Breast epithelium (tissue), 3 donors: ENCODE measurements at regions not wholly inside any gene's neighbourhood (a gene's known extent, or its start where the extent isn't known, plus 50 kb on each side); places are given as distances from the start of the nearest gene placed in this dataset.

Experiments used
- CTCF ChIP-seq, 3 donors: fragments of 450-650 bp; IDR thresholded peaks; one replicate each; pipeline ENCODE4 v1.5.1; 2016 to 2017; ENCODE audit warnings: antibody characterized with exemption in 3 of 3, mild to moderate bottlenecking in 3 of 3, moderate library complexity in 3 of 3
- POLR2AphosphoS5 ChIP-seq, 3 donors: sonication (generic); formaldehyde crosslinking; IDR thresholded peaks; one replicate each; pipeline ENCODE4 v1.6.1; 2017; ENCODE audit warnings: antibody characterized with exemption in 3 of 3

DNA sequence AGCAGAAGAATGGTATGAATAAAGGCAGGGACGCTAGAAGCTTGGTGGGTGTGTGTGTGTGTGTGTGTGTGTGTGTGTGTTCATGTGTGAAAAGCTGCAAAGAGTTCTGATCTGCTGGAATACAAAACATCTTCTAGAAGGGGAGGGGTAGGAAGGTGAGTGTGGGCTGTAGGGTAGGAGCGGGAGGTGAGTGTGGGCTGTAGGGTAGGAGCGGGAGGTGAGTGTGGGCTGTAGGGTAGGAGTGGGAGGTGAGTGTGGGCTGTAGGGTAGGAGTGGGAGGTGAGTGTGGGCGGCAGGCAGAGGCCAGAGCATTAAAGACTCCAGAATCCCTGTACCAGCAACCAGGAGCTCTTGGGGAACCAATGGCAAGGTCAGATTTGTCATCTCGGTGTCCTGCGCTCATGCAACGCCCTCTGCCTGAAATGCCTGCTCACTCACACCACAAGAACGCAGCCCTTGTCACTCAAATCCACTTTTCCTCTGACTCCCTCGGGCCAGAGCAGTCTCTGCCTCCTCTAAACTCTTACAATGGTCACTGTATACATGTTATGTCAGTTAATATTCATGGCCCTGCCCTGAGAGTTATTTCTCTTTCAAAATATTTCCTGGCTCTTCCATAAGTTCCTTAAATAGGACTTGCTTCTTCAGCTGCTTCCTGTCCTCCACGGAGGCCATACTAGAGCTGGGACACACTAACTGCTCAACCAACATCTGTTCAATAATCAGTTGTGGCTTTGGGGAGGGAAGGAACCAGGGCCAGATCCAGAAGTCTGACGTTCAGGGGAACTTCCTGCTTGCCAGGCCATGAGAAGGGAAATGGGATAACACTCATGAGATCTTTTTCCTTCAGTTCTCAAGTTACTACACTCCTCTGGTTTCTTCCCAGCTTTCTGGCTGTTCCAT, 53.6 kb upstream of the ZNF644 start:
- TF ChIP-seq CTCF (IDR thresholded peaks at IDR 0.05), result no peak
- TF ChIP-seq POLR2AphosphoS5 (IDR thresholded peaks at IDR 0.05), result no peak
